ENCODE measurements at regions not wholly inside any gene's neighbourhood (a gene's known extent, or its start where the extent isn't known, plus 50 kb on each side); places are given as distances from the start of the nearest gene placed in this dataset.

GRCh38 chr11:39745401-39745800 is 1714.1 kb downstream of the LRRC4C start:
- TF ChIP-seq FOXP2 (optimal IDR thresholded peaks at IDR 0.05; ENCODE audit: borderline replicate concordance, extremely low read depth, extremely low read length, insufficient read depth) = no peak
- no peak for TF ChIP-seq SIN3A (IDR thresholded peaks at IDR 0.05; ENCODE audit: borderline replicate concordance, insufficient read depth, low read length)
- TF ChIP-seq REST (IDR thresholded peaks at IDR 0.05; ENCODE audit: insufficient read depth in 1 of 2, low read depth in 2 of 2, low read length in 2 of 2) = no peak
- no peak for TF ChIP-seq TAF1 (IDR thresholded peaks at IDR 0.05; ENCODE audit: borderline replicate concordance, insufficient read depth, low read length)
- TF ChIP-seq POLR2AphosphoS5 (IDR thresholded peaks at IDR 0.05; ENCODE audit: low read depth, low read length) = no peak
